Caco-2 (cell line): ENCODE measurements at regions not wholly inside any gene's neighbourhood (a gene's known extent, or its start where the extent isn't known, plus 50 kb on each side); places are given as distances from the start of the nearest gene placed in this dataset. TPM values are rescaled to one million over a fixed set of nuclear protein-coding genes. Genes with fewer than 3 reads are reported as not detected.

Experiments used
- BruUV-seq: library from RNA; stranded (reverse); fragments of 400-500 nt; replicated peaks from 2 replicates; lab custom pipeline; 2021; lab: Mats Ljungman, UMichigan
- CTCF ChIA-PET: fragments of 300-600 bp; sonication (Branson Sonifier 250); formaldehyde crosslinking; loops from one replicate; lab custom pipeline; 2022; ENCODE audit warnings: antibody characterized with exemption; lab: Charles Lee
- POLR2A ChIA-PET: fragments of 300-600 bp; sonication (Branson Sonifier 250); formaldehyde crosslinking; loops from one replicate; lab custom pipeline; 2022; ENCODE audit warnings: antibody characterized with exemption; lab: Charles Lee
- DNase-seq, 2 experiments: peaks; one replicate each; pipeline versions ENCODE4 v3.0.0 to v3.0.0-alpha.2; 2020 to 2022
- H3K27me3 ChIP-seq: replicated peaks from 2 replicates; pipeline ENCODE4 v1.6.0; 2011; ENCODE audit warnings: low read length; ENCODE audit not compliant: control insufficient read depth, insufficient read depth
- H3K36me3 ChIP-seq: 2 replicates; pipeline ENCODE4 v1.5.1; 2011; ENCODE audit warnings: low read length; ENCODE audit not compliant: control insufficient read depth, insufficient read depth
- H3K4me1 ChIP-seq: fragments of 250-450 bp; sonication (Bioruptor Pico); 2 replicates; pipeline ENCODE4 v1.5.1; 2020; ENCODE audit warnings: mild to moderate bottlenecking
- H3K4me3 ChIP-seq: 2 replicates; pipeline ENCODE4 v1.5.1; 2011; ENCODE audit warnings: low read depth, mild to moderate bottlenecking, control low read depth, low read length
- H3K9me3 ChIP-seq: fragments of 250-450 bp; sonication (Bioruptor Pico); 2 replicates; pipeline ENCODE4 v1.5.1; 2020; ENCODE audit warnings: mild to moderate bottlenecking, moderate library complexity
- H3K27ac Mint-ChIP-seq: one replicate; pipeline ENCODE4 v1.8.0; 2022; ENCODE audit warnings: mixed read lengths; ENCODE audit not compliant: unreplicated experiment
- H3K27me3 Mint-ChIP-seq: one replicate; pipeline ENCODE4 v1.8.0; 2022; ENCODE audit warnings: mixed read lengths; ENCODE audit not compliant: insufficient read depth, unreplicated experiment
- H3K36me3 Mint-ChIP-seq: one replicate; pipeline ENCODE4 v1.8.0; 2022; ENCODE audit warnings: mild to moderate bottlenecking, mixed read lengths; ENCODE audit not compliant: insufficient read depth, unreplicated experiment
- H3K4me1 Mint-ChIP-seq: one replicate; pipeline ENCODE4 v1.8.0; 2022; ENCODE audit warnings: low read depth, mixed read lengths; ENCODE audit not compliant: unreplicated experiment
- H3K4me3 Mint-ChIP-seq: one replicate; pipeline ENCODE4 v1.8.0; 2022; ENCODE audit warnings: mild to moderate bottlenecking, moderate library complexity, mixed read lengths; ENCODE audit not compliant: unreplicated experiment
- H3K9me3 Mint-ChIP-seq: one replicate; pipeline ENCODE4 v1.8.0; 2022; ENCODE audit warnings: mixed read lengths; ENCODE audit not compliant: unreplicated experiment
- CTCF ChIP-seq, 2 experiments: fragments of 200-600 bp in 1 of 2; IDR thresholded peaks; 1 replicate in 1 of 2; 2 replicates in 1 of 2; pipeline versions ENCODE4 v1.5.1 to v1.8.0; 2011 to 2022; ENCODE audit warnings: antibody characterized with exemption in 1 of 2, control low read depth in 1 of 2, inconsistent platforms in 1 of 2, low read depth in 1 of 2, low read length in 1 of 2, mild to moderate bottlenecking in 1 of 2, moderate library complexity in 1 of 2; ENCODE audit not compliant: insufficient read depth in 1 of 2, severe bottlenecking in 1 of 2, unreplicated experiment in 1 of 2
- intact Hi-C: fragments of 100-400 bp; cut with micrococcal nuclease; formaldehyde crosslinking; loops from one replicate; pipeline ENCODE4 v1.10.0; 2022; ENCODE audit not compliant: unreplicated experiment
- microRNA-seq: library from miRNA; unstranded; fragments of <30 nt; microRNA quantifications from one replicate; pipeline ENCODE4 v1.2.0, GENCODE V29; 2022

DNA sequence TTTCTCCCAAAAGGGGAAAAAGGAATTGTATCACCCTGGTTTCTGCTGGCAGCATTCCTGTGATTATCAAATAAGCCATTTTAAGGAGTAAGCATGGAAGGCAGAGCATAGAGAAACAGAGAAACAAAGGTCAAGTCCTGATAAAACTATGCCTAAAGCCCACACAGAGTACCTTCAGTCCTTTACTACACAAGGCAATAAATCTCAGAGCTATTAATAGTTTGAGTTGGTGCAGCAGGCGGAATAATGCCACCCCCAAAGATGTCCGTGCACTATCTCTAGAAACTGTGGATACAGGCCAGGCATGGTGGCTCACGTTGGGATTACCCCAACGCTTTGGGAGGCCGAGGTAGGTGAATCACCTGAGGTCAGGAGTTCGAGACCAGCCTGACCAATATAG is 58.1 kb upstream of the ZBTB40 start:
- intact Hi-C loops, result no loop called here
- no peak for DNase-seq
- Histone ChIP-seq H3K36me3 (no peaks in the 10 kb centered on the region), H3K9me3 (no peaks in the 10 kb centered on the region), H3K4me1 (peaks cover 9% of the 10 kb centered on the region), H3K27me3 (no peaks in the 10 kb centered on the region), H3K4me3 (no peak overlapping the region)
- Mint-ChIP-seq H3K27ac (no peak overlapping the region), H3K4me3 (no peak overlapping the region), H3K9me3 (no peaks in the 10 kb centered on the region), H3K4me1 (peaks cover 5% of the 10 kb centered on the region), H3K27me3 (no peaks in the 10 kb centered on the region), H3K36me3 (no peaks in the 10 kb centered on the region)
- ChIA-PET CTCF (no interaction called here), POLR2A (no interaction called here)
- no TSS peak for BruUV-seq
- TF ChIP-seq CTCF (IDR thresholded peaks at IDR 0.05; ENCODE audit: insufficient read depth in 1 of 2, low read depth in 1 of 2, low read length in 1 of 2, severe bottlenecking in 1 of 2, unreplicated experiment in 1 of 2), result no peak

- Histone ChIP-seq H3K36me3 (no peaks in the 10 kb centered on the region), H3K27me3 (no peaks in the 10 kb centered on the region), H3K4me1 (no peaks in the 10 kb centered on the region), H3K9me3 (no peaks in the 10 kb centered on the region), H3K4me3 (no peak overlapping the region)
- BruUV-seq, result no TSS peak
- Mint-ChIP-seq H3K36me3 (no peaks in the 10 kb centered on the region), H3K4me1 (no peaks in the 10 kb centered on the region), H3K27me3 (no peaks in the 10 kb centered on the region), H3K9me3 (no peaks in the 10 kb centered on the region), H3K4me3 (no peak overlapping the region), H3K27ac (no peak overlapping the region)
- no peak for TF ChIP-seq CTCF (IDR thresholded peaks at IDR 0.05; ENCODE audit: insufficient read depth in 1 of 2, low read depth in 1 of 2, low read length in 1 of 2, severe bottlenecking in 1 of 2, unreplicated experiment in 1 of 2)
- CTCF ChIA-PET, result interaction anchor here (0.7 kb wide), 1 partner anchor 15 kb away, joined by 4 read pairs; no protein-coding TSS in a partner anchor
- intact Hi-C loops, result no loop called here
- DNase-seq, result no peak
- POLR2A ChIA-PET, result no interaction called here
Observed at GRCh38 chr1:22398656-22399420, 52.8 kb upstream of the ZBTB40 start.

GRCh38 chr1:22399421-22400091 is 52.1 kb upstream of the ZBTB40 start:
- ChIA-PET POLR2A (no interaction called here), CTCF (interaction anchor here (0.7 kb wide), 1 partner anchor 14 kb away, joined by 4 read pairs; no protein-coding TSS in a partner anchor)
- Histone ChIP-seq H3K27me3 (no peaks in the 10 kb centered on the region), H3K4me3 (no peak overlapping the region), H3K4me1 (no peaks in the 10 kb centered on the region), H3K9me3 (no peaks in the 10 kb centered on the region), H3K36me3 (no peaks in the 10 kb centered on the region)
- intact Hi-C loops, result no loop called here
- Mint-ChIP-seq H3K36me3 (no peaks in the 10 kb centered on the region), H3K4me1 (no peaks in the 10 kb centered on the region), H3K9me3 (no peaks in the 10 kb centered on the region), H3K27me3 (no peaks in the 10 kb centered on the region), H3K27ac (no peak overlapping the region), H3K4me3 (no peak overlapping the region)
- no peak for DNase-seq
- no peak for TF ChIP-seq CTCF (IDR thresholded peaks at IDR 0.05; ENCODE audit: insufficient read depth in 1 of 2, low read depth in 1 of 2, low read length in 1 of 2, severe bottlenecking in 1 of 2, unreplicated experiment in 1 of 2)
- no TSS peak for BruUV-seq

Small RNA genes in the stretch of these regions (microRNA-seq; reads per million reads assigned to microRNA genes)
- not detected for gene MIR4418
